OCI-LY1 (cell line): ENCODE measurements at regions not wholly inside any gene's neighbourhood (a gene's known extent, or its start where the extent isn't known, plus 50 kb on each side); places are given as distances from the start of the nearest gene placed in this dataset.

Experiments
- EZH2 ChIP-seq: fragments of 200-600 bp; sonication (generic), shearing (Covaris generic); IDR thresholded peaks from 2 replicates; pipeline ENCODE4 v1.8.0; 2017; ENCODE audit warnings: borderline replicate concordance, mixed run types, mild to moderate bottlenecking, antibody characterized with exemption, low read length, moderate library complexity, mixed read lengths
- TF ChIP-seq, protein P1 (sequence below): fragments of 200-600 bp; sonication (generic), shearing (Covaris generic); IDR thresholded peaks from 2 replicates; pipeline ENCODE4 v1.5.1; 2017; ENCODE audit warnings: mild to moderate bottlenecking, antibody characterized with exemption, low read length, moderate library complexity, mixed read lengths

DNA sequence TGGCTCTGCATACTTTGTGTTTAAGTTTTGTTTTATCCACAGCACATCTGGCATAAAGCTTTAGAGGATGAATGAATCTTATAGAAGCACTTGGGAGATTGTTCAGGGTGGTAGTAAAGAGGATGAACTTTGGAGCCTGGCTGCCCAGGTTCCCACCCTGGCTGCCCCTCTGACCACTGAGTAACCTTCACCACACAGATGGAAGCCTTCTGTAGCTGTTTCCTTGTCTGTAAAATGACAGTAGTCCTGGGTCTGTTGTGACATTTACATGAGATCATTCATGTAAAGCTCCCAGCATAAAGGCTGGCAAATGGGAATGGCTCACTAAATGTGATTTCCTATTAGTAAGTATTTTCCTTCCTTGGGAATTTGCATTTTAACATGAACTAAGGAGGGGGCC, 85.7 kb upstream of the FAM169A start:
- TF ChIP-seq, protein P1, sequence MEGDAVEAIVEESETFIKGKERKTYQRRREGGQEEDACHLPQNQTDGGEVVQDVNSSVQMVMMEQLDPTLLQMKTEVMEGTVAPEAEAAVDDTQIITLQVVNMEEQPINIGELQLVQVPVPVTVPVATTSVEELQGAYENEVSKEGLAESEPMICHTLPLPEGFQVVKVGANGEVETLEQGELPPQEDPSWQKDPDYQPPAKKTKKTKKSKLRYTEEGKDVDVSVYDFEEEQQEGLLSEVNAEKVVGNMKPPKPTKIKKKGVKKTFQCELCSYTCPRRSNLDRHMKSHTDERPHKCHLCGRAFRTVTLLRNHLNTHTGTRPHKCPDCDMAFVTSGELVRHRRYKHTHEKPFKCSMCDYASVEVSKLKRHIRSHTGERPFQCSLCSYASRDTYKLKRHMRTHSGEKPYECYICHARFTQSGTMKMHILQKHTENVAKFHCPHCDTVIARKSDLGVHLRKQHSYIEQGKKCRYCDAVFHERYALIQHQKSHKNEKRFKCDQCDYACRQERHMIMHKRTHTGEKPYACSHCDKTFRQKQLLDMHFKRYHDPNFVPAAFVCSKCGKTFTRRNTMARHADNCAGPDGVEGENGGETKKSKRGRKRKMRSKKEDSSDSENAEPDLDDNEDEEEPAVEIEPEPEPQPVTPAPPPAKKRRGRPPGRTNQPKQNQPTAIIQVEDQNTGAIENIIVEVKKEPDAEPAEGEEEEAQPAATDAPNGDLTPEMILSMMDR, result no peak
- TF ChIP-seq EZH2, result no peak
